Lower leg skin (tissue), 4 donors: ENCODE measurements at regions not wholly inside any gene's neighbourhood (a gene's known extent, or its start where the extent isn't known, plus 50 kb on each side); places are given as distances from the start of the nearest gene placed in this dataset.
"Not testable (repeated sequence)": the region's sequence is repeated elsewhere in the genome, so short reads cannot be mapped to it uniquely, and the experiment has no call there.

Experiments
- DNase-seq, 2 donors: peaks; one replicate each; pipeline ENCODE4 v3.0.0-alpha.2; 2019; ENCODE audit warnings: low spot score in 2 of 2
- H3K4me3 ChIP-seq: fragments of 200-600 bp; sonication (generic); 2 replicates; pipeline ENCODE4 v1.5.1; 2017; ENCODE audit warnings: mild to moderate bottlenecking, low read depth; ENCODE audit not compliant: poor library complexity, severe bottlenecking
- POLR2A ChIP-seq, 2 donors: fragments of 450-650 bp; IDR thresholded peaks; one replicate each; pipeline ENCODE4 v1.6.1; 2016 to 2017; ENCODE audit warnings: antibody characterized with exemption in 2 of 2, mild to moderate bottlenecking in 1 of 2, moderate library complexity in 1 of 2
- WGBS, 2 donors: methylation state at CpG; one replicate each; pipeline ENCODE4 v1.1.5; 2018; 5-methylcytosine and 5-hydroxymethylcytosine counted together
- intact Hi-C: fragments of 100-400 bp; cut with DNase I; formaldehyde crosslinking; loops from one replicate; pipeline ENCODE4 v1.15.0; 2023; ENCODE audit warnings: low total_unique reads
- TF ChIP-seq, protein P1 (sequence below), 3 donors: fragments of 450-650 bp; IDR thresholded peaks; one replicate each; pipeline ENCODE4 v1.5.1; 2016; ENCODE audit warnings: antibody characterized with exemption in 3 of 3, mild to moderate bottlenecking in 3 of 3, moderate library complexity in 2 of 3

DNA sequence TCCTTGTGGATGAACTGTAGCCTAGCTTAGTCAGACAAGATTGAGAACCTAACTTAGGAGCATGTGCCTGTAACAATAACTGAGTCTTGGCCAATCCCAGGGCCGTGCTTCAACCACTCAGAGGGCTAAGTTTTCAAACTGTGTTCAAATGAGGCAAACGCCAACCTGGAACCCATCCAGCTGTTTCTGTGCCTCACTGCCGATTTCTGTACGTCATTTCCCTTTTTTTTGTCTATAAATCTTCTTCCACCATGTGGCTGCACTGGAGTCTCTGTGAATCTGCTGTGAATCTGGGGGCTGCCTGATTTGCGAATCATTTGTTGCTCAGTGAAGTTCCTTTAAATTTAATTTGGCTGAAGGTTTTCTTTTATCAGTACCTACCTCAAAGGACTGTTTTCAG lies 115.0 kb upstream of the CHD6 start:
- intact Hi-C loops, result no loop called here

DNA sequence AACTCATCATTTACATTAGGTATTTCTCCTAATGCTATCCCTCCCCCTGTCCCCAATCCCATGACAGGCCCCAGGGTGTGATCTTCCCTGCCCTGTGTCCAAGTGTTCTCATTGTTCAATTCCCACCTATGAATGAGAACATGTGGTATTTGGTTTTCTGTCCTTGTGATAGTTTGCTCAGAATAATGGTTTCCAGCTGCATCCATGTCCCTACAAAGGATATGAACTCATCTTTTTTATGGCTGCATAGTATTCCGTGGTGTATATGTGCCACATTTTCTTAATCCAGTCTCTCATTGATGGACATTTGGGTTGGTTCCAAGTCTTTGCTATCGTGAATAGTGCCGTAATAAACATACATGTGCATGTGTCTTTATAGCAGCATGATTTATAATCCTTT lies 113.0 kb upstream of the CHD6 start:
- DNase-seq, intact Hi-C loops, H3K4me3 ChIP-seq: not testable (repeated sequence)
- WGBS, 2 donors, result 79 to 80% methylated on average over 3 of the region's 3 CpGs

More for the DNA sequence above, 115.0 kb upstream of the CHD6 start:
- 29 to 32% methylated on average over 5 of the region's 5 CpGs for WGBS, 2 donors
- no peak for DNase-seq
- no peak for TF ChIP-seq POLR2A (IDR thresholded peaks at IDR 0.05)
- TF ChIP-seq, protein P1, sequence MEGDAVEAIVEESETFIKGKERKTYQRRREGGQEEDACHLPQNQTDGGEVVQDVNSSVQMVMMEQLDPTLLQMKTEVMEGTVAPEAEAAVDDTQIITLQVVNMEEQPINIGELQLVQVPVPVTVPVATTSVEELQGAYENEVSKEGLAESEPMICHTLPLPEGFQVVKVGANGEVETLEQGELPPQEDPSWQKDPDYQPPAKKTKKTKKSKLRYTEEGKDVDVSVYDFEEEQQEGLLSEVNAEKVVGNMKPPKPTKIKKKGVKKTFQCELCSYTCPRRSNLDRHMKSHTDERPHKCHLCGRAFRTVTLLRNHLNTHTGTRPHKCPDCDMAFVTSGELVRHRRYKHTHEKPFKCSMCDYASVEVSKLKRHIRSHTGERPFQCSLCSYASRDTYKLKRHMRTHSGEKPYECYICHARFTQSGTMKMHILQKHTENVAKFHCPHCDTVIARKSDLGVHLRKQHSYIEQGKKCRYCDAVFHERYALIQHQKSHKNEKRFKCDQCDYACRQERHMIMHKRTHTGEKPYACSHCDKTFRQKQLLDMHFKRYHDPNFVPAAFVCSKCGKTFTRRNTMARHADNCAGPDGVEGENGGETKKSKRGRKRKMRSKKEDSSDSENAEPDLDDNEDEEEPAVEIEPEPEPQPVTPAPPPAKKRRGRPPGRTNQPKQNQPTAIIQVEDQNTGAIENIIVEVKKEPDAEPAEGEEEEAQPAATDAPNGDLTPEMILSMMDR (IDR thresholded peaks at IDR 0.05), result no peak
- H3K4me3 ChIP-seq, result no peak overlapping the region

DNA sequence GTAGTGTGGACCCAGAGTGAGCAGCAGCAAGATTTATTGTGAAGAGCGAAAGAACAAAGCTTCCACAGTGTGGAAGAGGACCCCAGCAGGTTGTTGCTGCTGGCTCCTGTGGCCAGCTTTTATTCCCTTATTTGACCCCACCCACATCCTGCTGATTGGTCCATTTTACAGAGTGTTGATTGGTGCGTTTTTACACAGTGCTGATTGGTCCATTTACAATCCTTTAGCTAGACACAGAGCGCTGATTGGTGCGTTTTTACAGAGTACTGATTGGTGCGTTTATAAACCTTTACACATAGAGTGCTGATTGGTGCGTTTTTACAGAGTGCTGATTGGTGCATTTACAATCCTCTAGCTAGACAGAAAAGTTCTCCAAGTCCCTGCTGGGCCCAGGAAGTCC lies 109.5 kb upstream of the CHD6 start:
- 86 to 92% methylated on average over 6 of the region's 6 CpGs for WGBS, 2 donors
- DNase-seq, H3K4me3 ChIP-seq, intact Hi-C loops: not testable (repeated sequence)

DNA sequence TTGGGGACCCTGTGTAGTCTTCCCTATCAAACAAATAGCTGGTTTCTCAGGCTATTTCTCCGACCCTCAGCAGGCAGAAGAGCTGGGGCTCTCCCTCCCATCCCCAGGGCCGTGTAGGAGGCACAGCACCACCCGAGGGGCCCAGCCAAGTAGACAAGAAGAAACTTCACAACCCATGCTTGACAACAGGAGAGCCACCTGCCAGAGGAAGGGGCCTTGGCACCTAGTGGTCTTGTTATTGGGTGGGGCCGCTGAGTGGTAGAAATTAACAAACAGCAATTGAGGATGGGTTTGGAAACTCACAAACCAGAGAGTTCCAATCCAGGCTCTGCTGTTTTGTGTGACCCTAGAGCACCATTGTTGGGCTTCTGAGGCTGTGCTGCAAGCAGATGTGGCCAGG lies 108.5 kb upstream of the CHD6 start:
- 61 to 66% methylated on average over 4 of the region's 4 CpGs for WGBS, 2 donors
- intact Hi-C loops, result no loop called here
- TF ChIP-seq, protein P1 (IDR thresholded peaks at IDR 0.05), result no peak
- no peak for TF ChIP-seq POLR2A (IDR thresholded peaks at IDR 0.05)
- peak in 1 of 2 donors; percentile 62 for DNase-seq
- H3K4me3 ChIP-seq, result no peak overlapping the region

DNA sequence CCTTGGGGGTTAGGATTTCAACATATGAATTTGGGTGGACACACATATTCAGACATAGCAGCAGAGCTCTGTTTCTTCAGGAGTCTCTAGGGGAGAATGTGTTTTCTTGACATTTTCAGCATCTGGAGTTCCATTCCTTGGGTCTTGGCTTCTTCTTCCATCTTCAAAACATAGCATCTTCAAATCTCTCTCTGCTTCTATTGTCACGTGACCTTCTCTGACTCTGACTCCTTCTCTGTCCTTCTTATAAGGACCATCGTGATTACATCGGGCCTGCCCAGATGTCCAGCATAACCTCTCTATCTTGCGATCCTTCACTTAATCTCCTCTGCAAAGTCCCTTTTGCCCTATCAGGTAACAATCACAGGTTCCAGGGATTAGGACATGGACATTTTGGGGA lies 101.0 kb upstream of the CHD6 start:
- DNase-seq, result no peak
- intact Hi-C loops, result no loop called here
- no peak overlapping the region for H3K4me3 ChIP-seq
- no peak for TF ChIP-seq POLR2A (IDR thresholded peaks at IDR 0.05)
- TF ChIP-seq, protein P1 (IDR thresholded peaks at IDR 0.05), result no peak
- 90 to 91% methylated on average over 4 of the region's 4 CpGs for WGBS, 2 donors

DNA sequence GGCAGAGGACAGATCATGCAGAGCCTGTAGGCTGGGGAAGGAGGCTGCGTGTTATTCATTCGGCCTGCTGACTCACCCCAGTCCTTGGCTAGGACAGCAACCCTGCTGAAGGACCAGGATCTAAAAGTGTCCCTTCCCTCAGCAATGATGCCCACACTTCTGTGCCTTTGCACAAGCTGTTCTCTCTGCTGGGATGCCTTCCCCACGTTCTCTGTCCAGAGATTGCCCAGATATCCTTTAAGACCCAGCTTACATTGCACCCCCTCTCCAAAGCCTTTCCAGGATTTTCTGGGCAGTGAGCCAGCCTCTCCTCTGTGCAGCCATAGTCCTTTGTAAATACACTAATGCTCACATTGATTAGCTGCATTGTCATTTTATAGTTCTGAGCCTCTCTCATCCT lies 99.3 kb upstream of the CHD6 start:
- no peak for DNase-seq
- intact Hi-C loops, result no loop called here
- 40 to 47% methylated on average over 3 of the region's 3 CpGs for WGBS, 2 donors
- TF ChIP-seq POLR2A (IDR thresholded peaks at IDR 0.05), result no peak
- TF ChIP-seq, protein P1 (IDR thresholded peaks at IDR 0.05), result no peak
- no peak overlapping the region for H3K4me3 ChIP-seq

DNA sequence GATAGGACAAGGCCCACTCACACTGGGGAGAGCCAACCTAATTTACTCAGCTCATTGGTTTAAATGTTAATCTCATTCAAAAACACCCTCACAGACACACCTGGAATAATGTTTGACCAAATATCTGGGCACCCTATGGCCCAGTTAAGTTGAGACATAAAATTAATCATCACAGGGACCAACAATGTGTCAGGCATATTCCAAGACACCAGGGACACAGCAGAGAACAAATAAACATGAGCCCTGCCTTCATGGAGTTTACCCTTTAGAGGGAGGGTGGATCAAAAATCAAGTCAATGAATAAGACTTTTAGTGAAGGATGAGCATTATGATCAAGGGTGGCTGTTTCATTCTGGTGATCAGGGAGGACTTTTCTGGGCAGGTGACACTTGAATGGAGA lies 98.7 kb upstream of the CHD6 start:
- DNase-seq, result no peak
- intact Hi-C loops, result no loop called here
- TF ChIP-seq, protein P1 (IDR thresholded peaks at IDR 0.05), result no peak
- TF ChIP-seq POLR2A (IDR thresholded peaks at IDR 0.05), result no peak
- no peak overlapping the region for H3K4me3 ChIP-seq
